Endothelial cell of umbilical vein (primary cell): ENCODE measurements at regions not wholly inside any gene's neighbourhood (a gene's known extent, or its start where the extent isn't known, plus 50 kb on each side); places are given as distances from the start of the nearest gene placed in this dataset.

Experiments
- BruUV-seq: library from RNA; stranded (reverse); fragments of 400-500 nt; replicated peaks from 2 replicates; lab custom pipeline; 2021; lab: Mats Ljungman, UMichigan
- CTCF ChIA-PET: fragments of 300-600, 350-600 bp; sonication (Branson Sonifier 250); formaldehyde crosslinking; loops from one replicate; lab custom pipeline; 2021; ENCODE audit warnings: antibody characterized with exemption, inconsistent platforms; lab: Charles Lee
- POLR2A ChIA-PET: fragments of 300-600, 350-600 bp; sonication (Branson Sonifier 250); formaldehyde crosslinking; loops from one replicate; lab custom pipeline; 2021; ENCODE audit warnings: antibody characterized with exemption, inconsistent platforms; lab: Charles Lee
- DNase-seq: peaks from one replicate; pipeline ENCODE4 v3.0.0-alpha.2; 2011; ENCODE audit warnings: low read depth, low spot score
- FAIRE-seq: peaks from 2 replicates; lab custom pipeline; 2011; peaks lifted over from hg19 to GRCh38; lab: Jason Lieb, UNC
- H2AFZ ChIP-seq: 2 replicates; pipeline ENCODE4 v1.6.0; 2012; ENCODE audit warnings: low read depth, low read length, control low read depth, inconsistent platforms
- H3K27ac ChIP-seq: 2 replicates; pipeline ENCODE4 v1.5.1; 2011; ENCODE audit warnings: low read depth, mild to moderate bottlenecking, control low read depth, low read length, moderate library complexity; ENCODE audit not compliant: insufficient read depth
- H3K27me3 ChIP-seq, 2 experiments: 2 replicates each; pipeline versions ENCODE4 v1.6.0 to v1.6.1; 2011; ENCODE audit warnings: low read length in 2 of 2, mixed read lengths in 1 of 2; ENCODE audit not compliant: control insufficient read depth in 2 of 2, insufficient read depth in 2 of 2
- H3K36me3 ChIP-seq, 2 experiments: 2 replicates in 1 of 2; 3 replicates in 1 of 2; pipeline ENCODE4 v1.5.1; 2011; ENCODE audit warnings: low read length in 2 of 2, mild to moderate bottlenecking in 1 of 2, moderate library complexity in 1 of 2; ENCODE audit not compliant: control insufficient read depth in 2 of 2, insufficient read depth in 2 of 2; ENCODE audit errors: extremely low read depth in 1 of 2
- H3K4me1 ChIP-seq: 3 replicates; pipeline ENCODE4 v1.5.1; 2011; ENCODE audit warnings: mild to moderate bottlenecking, low read length; ENCODE audit not compliant: control insufficient read depth, insufficient read depth; ENCODE audit errors: extremely low read depth
- H3K4me2 ChIP-seq: 2 replicates; pipeline ENCODE4 v1.6.1; 2011; ENCODE audit warnings: low read length, control low read depth, mixed read lengths; ENCODE audit not compliant: insufficient read depth
- H3K4me3 ChIP-seq, 3 experiments: fragments of 200-600 bp in 1 of 3; sonication (generic), shearing (Covaris generic) in 1 of 3; replicated peaks in 1 of 3; 2 replicates each; pipeline ENCODE4 v1.5.1; 2011 to 2016; ENCODE audit warnings: control low read depth in 3 of 3, low read length in 3 of 3, mild to moderate bottlenecking in 2 of 3, inconsistent platforms in 1 of 3, low read depth in 1 of 3, moderate library complexity in 1 of 3; ENCODE audit not compliant: insufficient read depth in 1 of 3
- H3K79me2 ChIP-seq: 2 replicates; pipeline ENCODE4 v1.6.0; 2012; ENCODE audit warnings: low read length, inconsistent platforms; ENCODE audit not compliant: control insufficient read depth, insufficient read depth
- H3K9ac ChIP-seq: replicated peaks from 2 replicates; pipeline ENCODE3; 2011; ENCODE audit warnings: low read length, control low read depth; ENCODE audit not compliant: insufficient read depth; ENCODE audit errors: extremely low read depth
- H3K9me1 ChIP-seq: replicated peaks from 3 replicates; pipeline ENCODE4 v1.6.0; 2011; ENCODE audit warnings: mild to moderate bottlenecking, low read length; ENCODE audit not compliant: control insufficient read depth, insufficient read depth; ENCODE audit errors: extremely low read depth
- H3K9me3 ChIP-seq: replicated peaks from 2 replicates; pipeline ENCODE4 v1.5.1; 2012; ENCODE audit warnings: low read length, inconsistent platforms; ENCODE audit not compliant: control insufficient read depth, insufficient read depth
- H4K20me1 ChIP-seq: replicated peaks from 2 replicates; pipeline ENCODE3; 2011; ENCODE audit warnings: mild to moderate bottlenecking, low read length; ENCODE audit not compliant: control insufficient read depth, insufficient read depth; ENCODE audit errors: extremely low read depth
- CTCF ChIP-seq, 2 donors: IDR thresholded peaks; 1 replicate in 1 of 2; 2 replicates in 1 of 2; pipeline ENCODE4 v1.5.1; 2011; ENCODE audit warnings: low read length in 2 of 2, mild to moderate bottlenecking in 2 of 2, moderate library complexity in 2 of 2, control low read depth in 1 of 2, inconsistent platforms in 1 of 2, low read depth in 1 of 2; ENCODE audit not compliant: insufficient read depth in 1 of 2; ENCODE audit errors: extremely low read depth in 1 of 2
- EZH2 ChIP-seq: IDR thresholded peaks from 2 replicates; pipeline ENCODE4 v1.6.1; 2012; ENCODE audit warnings: borderline replicate concordance, low read depth, mild to moderate bottlenecking, moderate library complexity, low read length, inconsistent platforms; ENCODE audit not compliant: severe bottlenecking
- FOS ChIP-seq: IDR thresholded peaks from 2 replicates; pipeline ENCODE4 v1.6.1; 2011; ENCODE audit warnings: mild to moderate bottlenecking, low read length, moderate library complexity, borderline replicate concordance; ENCODE audit not compliant: insufficient read depth
- GATA2 ChIP-seq: IDR thresholded peaks from 2 replicates; pipeline ENCODE4 v1.7.0; 2011; ENCODE audit warnings: low read depth, mild to moderate bottlenecking, moderate library complexity, mixed read lengths, low read length; ENCODE audit not compliant: insufficient read length, insufficient read depth
- JUN ChIP-seq: IDR thresholded peaks from 2 replicates; pipeline ENCODE4 v1.6.1; 2011; ENCODE audit warnings: borderline replicate concordance, low read depth; ENCODE audit not compliant: insufficient read length, insufficient read depth
- MAX ChIP-seq: IDR thresholded peaks from 2 replicates; pipeline ENCODE4 v1.6.1; 2011; ENCODE audit not compliant: insufficient read depth, insufficient read length
- MYC ChIP-seq: IDR thresholded peaks from one replicate; pipeline ENCODE4 v1.6.1; 2011; ENCODE audit warnings: mild to moderate bottlenecking, low read depth, low read length
- POLR2A ChIP-seq: IDR thresholded peaks from 2 replicates; pipeline ENCODE4 v1.6.1; 2012; ENCODE audit warnings: low read depth, mild to moderate bottlenecking, control low read depth, low read length
- POLR2AphosphoS5 ChIP-seq: IDR thresholded peaks from 2 replicates; pipeline ENCODE4 v1.6.1; 2012; ENCODE audit warnings: low read depth, mild to moderate bottlenecking, control low read depth, low read length, moderate library complexity; ENCODE audit not compliant: insufficient read depth
- dilution Hi-C: fragments of 300-500 bp; cut with MboI; formaldehyde crosslinking; loops from one replicate; pipeline ENCODE4 v1.15.0; 2019; ENCODE audit warnings: low sequenced_read_pairs; ENCODE audit not compliant: extremely low pct_ligation_motif_present
- intact Hi-C: fragments of 100-400 bp; cut with micrococcal nuclease; formaldehyde crosslinking; loops from one replicate; pipeline ENCODE4 v1.10.0; 2022

- no peak overlapping the region for H3K4me3 ChIP-seq
- FAIRE-seq (no peak), DNase-seq (no peak)
- no peak overlapping the region for H3K27ac ChIP-seq
- no peak overlapping the region for H3K9ac ChIP-seq
- dilution Hi-C loops: no loop called here
- no peak overlapping the region for H2AFZ ChIP-seq
- no peaks in the 10 kb centered on the region for H3K4me1 ChIP-seq
- H3K36me3 ChIP-seq: no peaks in the 10 kb centered on the region
- H4K20me1 ChIP-seq: no peaks in the 10 kb centered on the region
- H3K9me1 ChIP-seq: no peaks in the 10 kb centered on the region
- POLR2A ChIA-PET: no interaction called here
- CTCF ChIA-PET: no interaction called here
- H3K79me2 ChIP-seq: no peaks in the 10 kb centered on the region
- no TSS peak for BruUV-seq
- no peaks in the 10 kb centered on the region for H3K27me3 ChIP-seq
- no peak overlapping the region for H3K4me2 ChIP-seq
- intact Hi-C loops: no loop called here
- TF ChIP-seq JUN (no peak), EZH2 (no peak), CTCF (IDR thresholded peaks at IDR 0.05; ENCODE audit: extremely low read depth in 1 of 2, insufficient read depth in 1 of 2, low read depth in 1 of 2, low read length in 2 of 2) (no peak), POLR2A (no peak), GATA2 (no peak), MYC (no peak), FOS (no peak), MAX (no peak), POLR2AphosphoS5 (no peak)
- H3K9me3 ChIP-seq: no peaks in the 10 kb centered on the region
Observed at GRCh38 chr4:92249541-92249940, 54.2 kb upstream of the GRID2 start.
